ENCODE measurements at regions not wholly inside any gene's neighbourhood (a gene's known extent, or its start where the extent isn't known, plus 50 kb on each side); places are given as distances from the start of the nearest gene placed in this dataset.
"Not testable (repeated sequence)": the region's sequence is repeated elsewhere in the genome, so short reads cannot be mapped to it uniquely, and the experiment has no call there.

- H3K79me2 ChIP-seq (ENCODE audit: control insufficient read depth, insufficient read depth, low read length), result no peaks in the 10 kb centered on the region
- no peaks in the 10 kb centered on the region for H3K9me3 ChIP-seq (ENCODE audit: control insufficient read depth, insufficient read depth, low read depth, low read length)
- no peak overlapping the region for H3K4me3 ChIP-seq (replicated peaks in 1 of 4; ENCODE audit: control extremely low read depth in 1 of 4, insufficient read depth in 1 of 4, low read depth in 3 of 4, low read length in 4 of 4)
- H2AFZ ChIP-seq (ENCODE audit: low read length), result no peak overlapping the region
- H3K4me2 ChIP-seq (ENCODE audit: extremely low read depth, insufficient read depth, low read length), result no peak overlapping the region
- no peaks in the 10 kb centered on the region for H4K20me1 ChIP-seq (ENCODE audit: control insufficient read depth, extremely low read depth, insufficient read depth, low read length)
- no peak overlapping the region for H3K27ac ChIP-seq (ENCODE audit: insufficient read depth, low read length)
- no peaks in the 10 kb centered on the region for H3K27me3 ChIP-seq (ENCODE audit: control insufficient read depth, insufficient read depth, low read length)
- no peak overlapping the region for H3K9ac ChIP-seq (ENCODE audit: insufficient read depth, low read length)
- H3K4me1 ChIP-seq (ENCODE audit: control insufficient read depth, extremely low read depth, insufficient read depth, low read length), result no peaks in the 10 kb centered on the region
- no peak for TF ChIP-seq CTCF (conservative IDR thresholded peaks at IDR 0.05 in 1 of 2, IDR thresholded peaks at IDR 0.05 in 1 of 2; ENCODE audit: low read depth in 1 of 2, low read length in 2 of 2)
- no peak for TF ChIP-seq EZH2 (IDR thresholded peaks at IDR 0.05; ENCODE audit: low read length, missing control alignments)
- no peaks in the 10 kb centered on the region for H3K36me3 ChIP-seq (ENCODE audit: control insufficient read depth, insufficient read depth, low read length)
- no peak for DNase-seq (ENCODE audit: low read depth in 2 of 2)
Observed at GRCh38 chr6:158892266-158892665, 73.1 kb upstream of the EZR start.

DNA sequence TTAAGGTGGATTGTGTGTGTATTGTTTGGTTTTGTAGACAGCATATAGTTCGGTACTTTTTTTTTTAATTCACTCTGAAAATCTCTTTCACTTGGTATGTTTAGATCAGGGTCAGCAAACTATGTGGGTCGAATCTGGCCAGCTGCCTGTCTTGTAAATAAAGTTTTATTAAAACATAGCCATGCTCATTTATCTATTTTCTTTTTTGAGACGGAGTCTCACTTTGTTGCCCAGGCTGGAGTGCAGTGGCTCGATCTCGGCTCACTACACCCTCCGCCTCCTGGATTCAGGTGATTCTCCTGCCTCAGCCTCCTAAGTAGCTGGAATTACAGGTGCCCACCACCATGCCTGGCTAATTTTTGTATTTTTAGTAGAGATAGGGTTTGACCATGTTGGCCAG, 72.4 kb upstream of the EZR start:
- H3K9me3 ChIP-seq (ENCODE audit: control insufficient read depth, insufficient read depth, low read depth, low read length); DNase-seq (ENCODE audit: low read depth in 2 of 2); H3K79me2 ChIP-seq (ENCODE audit: control insufficient read depth, insufficient read depth, low read length); H4K20me1 ChIP-seq (ENCODE audit: control insufficient read depth, extremely low read depth, insufficient read depth, low read length); H3K27me3 ChIP-seq (ENCODE audit: control insufficient read depth, insufficient read depth, low read length); H3K27ac ChIP-seq (ENCODE audit: insufficient read depth, low read length); H3K4me3 ChIP-seq (replicated peaks in 1 of 4; ENCODE audit: control extremely low read depth in 1 of 4, insufficient read depth in 1 of 4, low read depth in 3 of 4, low read length in 4 of 4); H3K36me3 ChIP-seq (ENCODE audit: control insufficient read depth, insufficient read depth, low read length); H3K4me2 ChIP-seq (ENCODE audit: extremely low read depth, insufficient read depth, low read length); H3K4me1 ChIP-seq (ENCODE audit: control insufficient read depth, extremely low read depth, insufficient read depth, low read length); H3K9ac ChIP-seq (ENCODE audit: insufficient read depth, low read length); H2AFZ ChIP-seq (ENCODE audit: low read length): not testable (repeated sequence)

- H3K4me2 ChIP-seq (ENCODE audit: extremely low read depth, insufficient read depth, low read length); H3K4me1 ChIP-seq (ENCODE audit: control insufficient read depth, extremely low read depth, insufficient read depth, low read length); H3K27ac ChIP-seq (ENCODE audit: insufficient read depth, low read length); H3K27me3 ChIP-seq (ENCODE audit: control insufficient read depth, insufficient read depth, low read length); H3K4me3 ChIP-seq (replicated peaks in 1 of 4; ENCODE audit: control extremely low read depth in 1 of 4, insufficient read depth in 1 of 4, low read depth in 3 of 4, low read length in 4 of 4); H3K9ac ChIP-seq (ENCODE audit: insufficient read depth, low read length); H2AFZ ChIP-seq (ENCODE audit: low read length); H3K79me2 ChIP-seq (ENCODE audit: control insufficient read depth, insufficient read depth, low read length); H3K9me3 ChIP-seq (ENCODE audit: control insufficient read depth, insufficient read depth, low read depth, low read length); H4K20me1 ChIP-seq (ENCODE audit: control insufficient read depth, extremely low read depth, insufficient read depth, low read length); H3K36me3 ChIP-seq (ENCODE audit: control insufficient read depth, insufficient read depth, low read length): not testable (repeated sequence)
- peak in 1 of 2 donors; percentile 67 for DNase-seq (ENCODE audit: low read depth in 2 of 2)
Observed at GRCh38 chr6:158888171-158888570, 69.0 kb upstream of the EZR start.

DNA sequence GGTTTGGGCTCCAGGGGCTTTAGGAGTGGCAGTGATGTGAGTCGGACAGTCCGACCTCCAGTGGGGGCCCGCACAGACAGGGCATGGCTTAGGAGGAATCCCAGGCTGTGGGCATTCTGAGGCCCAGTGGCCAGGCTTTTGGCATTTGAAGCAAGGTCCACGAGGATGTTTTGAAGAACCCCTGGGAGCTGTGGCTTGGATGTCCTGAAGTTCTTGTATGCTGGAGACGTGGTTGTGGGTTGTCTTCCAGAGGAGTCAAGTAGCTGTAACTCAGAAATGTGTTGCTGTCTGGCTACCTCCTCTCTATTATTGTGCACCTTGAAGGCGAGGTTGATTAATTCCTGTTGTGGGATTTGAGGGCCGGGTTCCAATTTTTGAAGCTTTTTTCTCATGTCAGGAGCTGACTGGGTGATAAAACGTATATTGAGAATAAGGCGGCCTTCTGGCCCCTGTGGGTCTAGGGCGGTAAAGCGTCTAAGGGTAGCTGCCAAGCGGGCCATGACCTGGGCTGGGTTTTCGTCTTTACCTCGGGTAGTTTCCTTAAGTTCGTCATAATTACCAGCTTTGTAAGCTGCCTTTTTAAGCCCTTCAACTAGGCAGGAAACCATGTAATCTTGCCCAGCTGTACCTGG, 67.3 kb upstream of the EZR start:
- not testable (repeated sequence) for H3K4me3 ChIP-seq (replicated peaks in 1 of 4; ENCODE audit: control extremely low read depth in 1 of 4, insufficient read depth in 1 of 4, low read depth in 3 of 4, low read length in 4 of 4); H3K27me3 ChIP-seq (ENCODE audit: control insufficient read depth, insufficient read depth, low read length); H3K9me3 ChIP-seq (ENCODE audit: control insufficient read depth, insufficient read depth, low read depth, low read length); H3K4me1 ChIP-seq (ENCODE audit: control insufficient read depth, extremely low read depth, insufficient read depth, low read length); H3K9ac ChIP-seq (ENCODE audit: insufficient read depth, low read length); H3K4me2 ChIP-seq (ENCODE audit: extremely low read depth, insufficient read depth, low read length); H3K27ac ChIP-seq (ENCODE audit: insufficient read depth, low read length); H3K36me3 ChIP-seq (ENCODE audit: control insufficient read depth, insufficient read depth, low read length); H2AFZ ChIP-seq (ENCODE audit: low read length); H4K20me1 ChIP-seq (ENCODE audit: control insufficient read depth, extremely low read depth, insufficient read depth, low read length); H3K79me2 ChIP-seq (ENCODE audit: control insufficient read depth, insufficient read depth, low read length)
- DNase-seq (ENCODE audit: low read depth in 2 of 2), result peak in 1 of 2 donors; percentile 53

GRCh38 chr6:158881884-158882283, 62.7 kb upstream of the EZR start:
- peak in 1 of 2 donors; percentile 25 for DNase-seq (ENCODE audit: low read depth in 2 of 2)
- not testable (repeated sequence) for H3K9me3 ChIP-seq (ENCODE audit: control insufficient read depth, insufficient read depth, low read depth, low read length); H3K9ac ChIP-seq (ENCODE audit: insufficient read depth, low read length); H3K4me2 ChIP-seq (ENCODE audit: extremely low read depth, insufficient read depth, low read length); H2AFZ ChIP-seq (ENCODE audit: low read length); H3K27me3 ChIP-seq (ENCODE audit: control insufficient read depth, insufficient read depth, low read length); H3K4me3 ChIP-seq (replicated peaks in 1 of 4; ENCODE audit: control extremely low read depth in 1 of 4, insufficient read depth in 1 of 4, low read depth in 3 of 4, low read length in 4 of 4); H4K20me1 ChIP-seq (ENCODE audit: control insufficient read depth, extremely low read depth, insufficient read depth, low read length); H3K36me3 ChIP-seq (ENCODE audit: control insufficient read depth, insufficient read depth, low read length); H3K27ac ChIP-seq (ENCODE audit: insufficient read depth, low read length); H3K4me1 ChIP-seq (ENCODE audit: control insufficient read depth, extremely low read depth, insufficient read depth, low read length); H3K79me2 ChIP-seq (ENCODE audit: control insufficient read depth, insufficient read depth, low read length)

DNA sequence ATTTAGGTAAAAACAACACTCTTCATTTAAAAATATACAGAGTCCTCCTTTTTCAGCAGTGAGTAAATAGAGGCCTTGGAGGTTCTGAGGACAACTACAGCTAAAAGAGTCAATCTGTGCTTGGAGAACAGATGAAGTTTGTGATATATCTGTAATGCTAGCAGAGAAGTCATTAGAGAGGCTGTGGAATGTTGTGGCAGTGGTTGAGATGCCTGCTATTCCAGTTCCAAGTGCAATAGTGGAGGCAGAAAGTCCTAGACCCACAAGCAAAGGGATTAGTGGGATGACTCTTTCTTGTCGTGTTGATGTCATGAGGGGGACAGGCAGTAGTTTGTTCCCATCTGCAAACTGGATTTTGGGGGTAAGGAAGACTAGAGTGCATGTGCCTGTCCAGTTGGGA, 62.1 kb upstream of the EZR start:
- H3K27me3 ChIP-seq (ENCODE audit: control insufficient read depth, insufficient read depth, low read length); H3K4me2 ChIP-seq (ENCODE audit: extremely low read depth, insufficient read depth, low read length); H3K27ac ChIP-seq (ENCODE audit: insufficient read depth, low read length): not testable (repeated sequence)

More for the DNA sequence above, 62.1 kb upstream of the EZR start:
- not testable (repeated sequence) for H2AFZ ChIP-seq (ENCODE audit: low read length); H3K36me3 ChIP-seq (ENCODE audit: control insufficient read depth, insufficient read depth, low read length); H3K9me3 ChIP-seq (ENCODE audit: control insufficient read depth, insufficient read depth, low read depth, low read length); H3K4me1 ChIP-seq (ENCODE audit: control insufficient read depth, extremely low read depth, insufficient read depth, low read length); H4K20me1 ChIP-seq (ENCODE audit: control insufficient read depth, extremely low read depth, insufficient read depth, low read length); H3K79me2 ChIP-seq (ENCODE audit: control insufficient read depth, insufficient read depth, low read length); H3K4me3 ChIP-seq (replicated peaks in 1 of 4; ENCODE audit: control extremely low read depth in 1 of 4, insufficient read depth in 1 of 4, low read depth in 3 of 4, low read length in 4 of 4); H3K9ac ChIP-seq (ENCODE audit: insufficient read depth, low read length)
- DNase-seq (ENCODE audit: low read depth in 2 of 2), result peak in 1 of 2 donors; percentile 35

Data from fibroblast of lung (primary cell).